GM10248 (cell line): ENCODE measurements at regions not wholly inside any gene's neighbourhood (a gene's known extent, or its start where the extent isn't known, plus 50 kb on each side); places are given as distances from the start of the nearest gene placed in this dataset.

Experiments
- CTCF ChIA-PET: fragments of 300-600 bp; sonication (Branson Sonifier 250); formaldehyde crosslinking; extraction: SDS; loops from one replicate; lab custom pipeline; 2021; ENCODE audit warnings: antibody characterized with exemption; lab: Yijun Ruan, JAX
- POLR2A ChIA-PET: fragments of 350-650 bp; sonication (Branson Sonifier 250); formaldehyde crosslinking; extraction: SDS; loops from one replicate; lab custom pipeline; 2020; ENCODE audit warnings: antibody characterized with exemption; lab: Yijun Ruan, JAX
- DNase-seq: peaks from one replicate; pipeline ENCODE4 v3.0.0; 2012; ENCODE audit errors: extremely low spot score
- TF ChIP-seq, protein P1 (sequence below): IDR thresholded peaks from 2 replicates; pipeline ENCODE4 v1.5.1; 2012; ENCODE audit warnings: mild to moderate bottlenecking, low read depth; ENCODE audit errors: extremely low read depth, missing control alignments, control extremely low read depth

DNA sequence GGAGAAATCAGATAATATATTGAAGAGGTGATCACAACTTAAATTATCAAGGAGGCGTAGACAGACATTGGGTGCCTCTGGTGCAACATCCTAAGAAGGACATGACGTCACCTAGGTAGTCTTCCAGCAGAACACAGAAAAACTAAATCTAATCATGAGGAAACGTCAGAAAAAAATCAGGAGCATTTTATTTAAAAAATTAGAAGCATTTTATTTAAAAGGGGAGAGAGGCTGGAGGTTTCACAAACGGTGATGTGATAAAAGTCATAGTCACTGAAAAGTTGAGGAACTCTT lies 254.6 kb downstream of the TMEM167A start:
- CTCF ChIA-PET, result interaction anchor here (1.7 kb wide), 1 partner anchor 10 kb away, joined by 4 read pairs; no protein-coding TSS in a partner anchor
- POLR2A ChIA-PET, result no interaction called here
- TF ChIP-seq, protein P1, sequence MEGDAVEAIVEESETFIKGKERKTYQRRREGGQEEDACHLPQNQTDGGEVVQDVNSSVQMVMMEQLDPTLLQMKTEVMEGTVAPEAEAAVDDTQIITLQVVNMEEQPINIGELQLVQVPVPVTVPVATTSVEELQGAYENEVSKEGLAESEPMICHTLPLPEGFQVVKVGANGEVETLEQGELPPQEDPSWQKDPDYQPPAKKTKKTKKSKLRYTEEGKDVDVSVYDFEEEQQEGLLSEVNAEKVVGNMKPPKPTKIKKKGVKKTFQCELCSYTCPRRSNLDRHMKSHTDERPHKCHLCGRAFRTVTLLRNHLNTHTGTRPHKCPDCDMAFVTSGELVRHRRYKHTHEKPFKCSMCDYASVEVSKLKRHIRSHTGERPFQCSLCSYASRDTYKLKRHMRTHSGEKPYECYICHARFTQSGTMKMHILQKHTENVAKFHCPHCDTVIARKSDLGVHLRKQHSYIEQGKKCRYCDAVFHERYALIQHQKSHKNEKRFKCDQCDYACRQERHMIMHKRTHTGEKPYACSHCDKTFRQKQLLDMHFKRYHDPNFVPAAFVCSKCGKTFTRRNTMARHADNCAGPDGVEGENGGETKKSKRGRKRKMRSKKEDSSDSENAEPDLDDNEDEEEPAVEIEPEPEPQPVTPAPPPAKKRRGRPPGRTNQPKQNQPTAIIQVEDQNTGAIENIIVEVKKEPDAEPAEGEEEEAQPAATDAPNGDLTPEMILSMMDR, result no peak
- no peak for DNase-seq

DNA sequence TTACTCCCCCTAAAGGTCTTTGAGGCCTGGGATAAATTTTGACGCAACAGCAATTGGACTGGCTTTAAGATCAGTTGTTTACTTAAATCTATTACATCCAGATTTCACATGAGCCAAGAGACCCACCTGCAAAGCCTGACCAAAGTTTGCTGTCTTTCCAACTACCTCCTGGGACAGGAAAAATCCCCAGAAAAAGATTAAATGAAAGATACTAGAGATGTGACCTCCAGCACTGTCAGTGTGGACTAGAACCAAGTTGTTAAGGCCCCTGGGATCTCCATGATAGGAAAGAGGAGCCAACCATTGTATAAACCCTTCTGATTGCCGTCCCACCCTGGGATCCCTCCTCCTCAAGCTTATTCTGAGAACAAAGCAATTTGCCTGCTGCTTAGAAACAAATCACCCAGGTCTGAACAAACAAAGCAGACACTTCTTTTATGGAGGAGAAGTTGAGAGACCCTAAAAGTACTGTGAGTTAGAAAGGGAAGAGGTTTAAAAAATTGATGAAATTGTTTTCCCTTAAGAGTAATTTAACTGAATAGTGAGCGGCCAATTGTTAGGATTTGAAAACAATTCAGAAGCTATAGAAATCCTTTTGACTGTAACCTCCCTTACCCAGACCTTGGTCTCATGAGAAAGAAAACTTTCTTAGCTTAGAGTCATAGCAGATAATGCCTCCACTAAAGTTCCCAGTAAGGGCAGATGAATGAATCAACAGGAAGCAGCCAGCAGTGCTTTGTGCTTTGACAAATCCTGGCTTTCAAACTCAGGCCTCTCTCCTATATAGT lies 255.2 kb downstream of the TMEM167A start:
- DNase-seq, result no peak
- TF ChIP-seq, protein P1, result no peak
- POLR2A ChIA-PET, result no interaction called here
- CTCF ChIA-PET, result interaction anchor here (1.7 kb wide), 1 partner anchor 10 kb away, joined by 4 read pairs; no protein-coding TSS in a partner anchor

DNA sequence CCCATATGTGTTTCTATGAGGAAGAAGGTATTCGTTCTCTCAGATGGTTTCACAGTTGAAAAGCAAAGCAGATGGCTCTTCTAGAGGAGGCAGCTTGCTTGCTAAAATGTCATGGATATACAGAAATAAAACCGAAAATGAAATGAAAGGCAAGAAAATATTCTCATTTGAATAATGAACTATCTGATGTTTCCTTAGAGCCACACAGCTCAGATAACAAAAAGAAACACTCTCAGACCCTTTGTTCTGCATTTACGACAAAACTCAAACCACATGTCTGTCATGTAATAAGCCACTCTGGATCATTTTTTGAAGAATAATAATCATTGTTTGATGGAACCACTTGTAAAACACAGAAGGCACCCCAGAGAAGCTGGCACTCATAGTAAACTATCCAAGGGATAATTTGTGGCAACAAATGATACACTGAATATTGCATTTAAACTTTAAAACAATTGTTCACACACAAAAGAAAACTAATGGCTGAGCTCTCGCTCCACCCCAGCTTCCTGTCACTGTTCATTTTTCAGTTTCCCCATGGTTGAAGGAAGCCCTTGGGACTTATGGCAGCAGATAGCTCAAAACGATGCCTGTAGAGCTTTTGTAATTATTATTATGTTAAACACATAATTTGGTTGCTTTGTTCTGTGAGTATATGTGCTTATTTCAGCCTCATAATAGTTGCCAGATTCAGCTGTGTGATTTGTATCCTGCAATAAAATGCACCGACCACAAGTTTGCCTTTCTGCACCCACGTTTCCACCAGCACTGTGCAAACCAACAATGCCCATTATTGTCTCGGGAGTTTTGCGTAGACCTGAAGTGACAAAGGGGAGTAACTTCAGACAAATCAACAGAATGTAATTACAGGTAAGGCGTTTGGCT lies 256.0 kb downstream of the TMEM167A start:
- peak; percentile 38 for DNase-seq
- POLR2A ChIA-PET, result no interaction called here
- TF ChIP-seq, protein P1, result no peak
- CTCF ChIA-PET, result interaction anchor here (1.7 kb wide), 1 partner anchor 9 kb away, joined by 4 read pairs; no protein-coding TSS in a partner anchor

DNA sequence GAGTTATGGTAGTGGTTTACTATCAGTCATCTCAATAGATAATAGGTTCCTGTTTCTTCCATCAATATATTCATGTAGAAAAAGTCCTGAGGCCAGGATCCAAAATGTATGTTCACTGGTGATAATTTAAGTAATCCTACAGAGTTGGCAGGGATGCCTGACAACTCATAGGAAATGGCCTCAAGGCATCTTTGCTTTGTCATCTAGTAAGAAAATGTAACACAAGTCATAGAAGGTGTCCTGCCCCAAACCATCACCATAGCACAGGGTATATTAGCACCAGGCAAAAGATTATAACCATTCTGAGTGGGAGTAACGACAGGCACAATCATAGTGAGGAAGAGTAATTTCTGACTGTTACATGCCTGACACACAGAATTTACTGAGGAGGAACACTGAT lies 257.0 kb downstream of the TMEM167A start:
- TF ChIP-seq, protein P1, result no peak
- no peak for DNase-seq
- POLR2A ChIA-PET, result no interaction called here
- CTCF ChIA-PET, result interaction anchor here (1.4 to 1.9 kb wide), 2 partner anchors 8 to 13 kb away, joined by 4 read pairs; no protein-coding TSS in a partner anchor

DNA sequence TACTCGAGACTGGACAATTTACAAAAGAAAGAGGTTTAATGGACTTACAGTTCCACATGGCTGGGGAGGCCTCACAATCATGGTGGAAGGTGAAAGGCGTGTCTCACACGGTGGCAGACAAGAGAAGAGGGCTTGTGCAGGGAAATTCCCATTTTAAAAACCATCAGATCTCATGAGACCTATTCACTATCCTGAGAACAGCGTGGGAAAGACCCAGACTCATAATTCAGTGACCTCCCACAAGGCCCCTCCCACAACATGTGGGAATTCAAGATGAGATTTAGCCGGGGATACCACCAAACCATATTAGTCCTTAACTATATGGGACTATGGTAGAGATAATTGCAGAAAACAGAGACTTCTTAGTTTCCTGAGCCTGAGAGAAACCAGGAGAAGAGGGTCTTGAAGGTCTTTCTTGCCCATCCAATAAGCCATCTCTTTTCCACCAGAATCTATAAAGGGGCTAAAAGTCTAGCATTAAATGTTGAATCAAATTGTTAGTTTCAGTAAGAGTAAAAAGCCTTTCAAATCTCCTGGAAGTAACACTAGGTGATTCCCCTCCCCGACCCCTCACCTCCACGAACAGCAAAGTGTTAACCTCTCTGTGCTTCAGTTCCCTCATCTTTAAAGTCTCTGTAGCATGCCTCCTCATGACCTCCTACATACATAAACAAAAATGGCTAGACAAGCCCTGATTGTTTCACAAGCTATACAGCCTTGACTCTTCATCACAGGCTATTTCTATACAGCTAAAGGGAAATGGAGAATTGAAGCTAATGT lies 259.1 kb downstream of the TMEM167A start:
- DNase-seq, result peak; percentile 17
- CTCF ChIA-PET, result interaction anchor here (1.3 to 1.9 kb wide), 2 partner anchors 11 to 466 kb away, joined by 3 to 4 read pairs; no protein-coding TSS in a partner anchor
- POLR2A ChIA-PET, result no interaction called here
- TF ChIP-seq, protein P1, result no peak

DNA sequence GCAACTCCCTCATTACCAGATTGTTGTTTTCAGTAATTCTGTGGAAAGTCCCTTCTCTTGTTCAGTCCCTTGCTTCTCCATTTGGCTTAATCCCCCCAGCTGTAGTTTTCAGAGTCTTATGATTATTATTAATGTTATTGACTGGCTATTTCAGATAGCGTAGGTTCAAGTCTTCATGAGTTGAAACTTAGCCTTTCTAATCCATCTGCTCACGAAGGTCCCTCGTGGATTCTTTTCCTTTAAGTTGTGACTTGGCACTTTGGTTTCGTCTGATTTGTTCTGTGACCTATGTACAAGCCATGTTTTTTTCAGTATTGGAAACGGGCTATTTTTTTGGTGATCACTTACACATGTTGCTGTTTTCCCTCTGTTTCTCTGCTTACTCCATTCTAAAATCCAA lies 260.3 kb downstream of the TMEM167A start:
- TF ChIP-seq, protein P1, result no peak
- ChIA-PET CTCF (no interaction called here), POLR2A (no interaction called here)
- DNase-seq, result no peak
